Islet precursor cell (in vitro differentiated cells): ENCODE measurements at regions not wholly inside any gene's neighbourhood (a gene's known extent, or its start where the extent isn't known, plus 50 kb on each side); places are given as distances from the start of the nearest gene placed in this dataset.

Experiments
- DNase-seq: peaks from one replicate; pipeline ENCODE4 v3.0.0-alpha.2; 2018

DNA sequence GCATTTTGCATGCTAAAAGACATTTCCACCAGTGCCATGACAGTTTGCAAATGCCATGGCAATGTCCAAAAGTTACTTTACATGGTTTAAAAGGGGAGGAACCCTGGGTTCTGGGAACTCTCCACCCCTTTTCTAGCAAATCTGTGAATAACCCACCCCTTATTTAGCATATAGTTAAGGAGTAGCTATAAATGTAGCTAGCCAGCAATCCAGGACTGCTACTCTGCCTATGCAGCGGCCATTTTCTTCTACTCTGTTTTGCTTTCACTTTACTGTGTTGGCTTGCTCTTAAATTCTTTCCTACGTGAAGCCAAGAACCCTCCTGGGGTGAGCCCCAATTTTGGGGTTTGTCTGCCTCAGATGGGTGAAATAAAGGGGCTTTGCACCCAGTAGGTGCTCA is 141.0 kb downstream of the PTPN11 start:
- no peak for DNase-seq

DNA sequence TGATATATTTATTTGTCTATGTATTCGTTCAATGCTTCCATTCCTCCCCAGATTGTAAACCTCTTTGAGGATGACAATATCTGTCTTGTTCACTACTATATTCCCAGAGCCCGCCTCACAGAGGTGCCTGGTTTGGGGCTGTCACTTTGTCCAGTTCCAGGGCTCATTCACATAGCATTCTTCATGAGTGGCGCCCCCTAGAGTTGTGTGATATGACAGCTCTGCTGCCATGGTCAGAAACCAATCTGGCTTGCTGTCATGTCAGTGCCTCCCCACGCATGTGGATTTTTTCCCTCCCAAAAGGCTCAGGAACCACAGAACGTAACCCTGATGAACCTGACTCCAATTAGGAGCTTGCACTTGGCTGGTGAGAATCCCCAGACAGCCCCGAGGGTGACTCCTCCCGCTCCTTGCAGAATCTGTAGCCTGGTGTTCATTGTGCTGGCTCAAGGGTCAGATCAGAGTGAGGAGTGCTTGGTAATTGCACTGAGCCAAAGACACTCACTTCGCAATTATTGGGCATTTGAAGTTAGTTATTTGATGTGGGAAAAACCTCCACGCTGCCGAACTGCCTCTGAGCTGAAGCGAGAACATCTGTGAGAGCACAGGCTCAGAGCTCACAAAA is 145.5 kb downstream of the PTPN11 start:
- peak; percentile 81 for DNase-seq

DNA sequence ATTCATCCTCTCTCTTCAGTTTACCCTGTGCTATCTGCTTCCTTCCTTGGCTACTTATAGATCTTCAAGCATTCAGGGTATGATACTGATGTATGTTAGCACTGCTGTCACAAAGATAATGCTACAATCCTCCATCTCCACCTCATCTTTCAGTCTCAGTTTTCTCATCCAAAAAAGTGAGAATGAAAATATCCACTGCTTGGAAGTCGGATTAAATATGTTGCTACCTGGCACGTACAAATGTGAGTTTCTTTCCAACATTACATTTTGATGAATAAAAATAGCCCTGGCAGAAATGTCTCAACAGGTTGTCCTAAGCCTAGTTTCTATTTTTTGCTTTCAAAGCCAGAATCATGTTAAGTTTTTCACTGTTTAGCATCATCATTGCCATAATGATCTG is 149.9 kb downstream of the PTPN11 start:
- DNase-seq: no peak

DNA sequence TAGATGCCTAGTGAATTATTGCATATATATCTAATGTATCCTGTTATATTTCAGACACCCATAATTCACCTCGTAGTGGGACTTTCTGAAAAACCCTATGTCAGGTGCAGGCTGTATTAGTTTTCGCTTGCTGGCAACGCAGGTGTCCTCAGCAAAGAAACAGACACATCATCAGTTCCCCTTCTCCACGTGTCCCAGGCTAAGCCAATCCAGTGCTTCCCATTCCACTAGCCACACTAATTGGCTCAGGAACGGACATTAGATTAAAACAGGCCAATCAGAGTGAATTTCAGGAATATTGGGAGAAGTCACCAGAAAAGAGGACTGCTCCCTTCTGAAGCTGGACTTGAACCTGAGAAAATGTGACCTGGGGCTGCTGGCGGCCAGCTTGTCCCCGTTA is 151.3 kb downstream of the PTPN11 start:
- no peak for DNase-seq

DNA sequence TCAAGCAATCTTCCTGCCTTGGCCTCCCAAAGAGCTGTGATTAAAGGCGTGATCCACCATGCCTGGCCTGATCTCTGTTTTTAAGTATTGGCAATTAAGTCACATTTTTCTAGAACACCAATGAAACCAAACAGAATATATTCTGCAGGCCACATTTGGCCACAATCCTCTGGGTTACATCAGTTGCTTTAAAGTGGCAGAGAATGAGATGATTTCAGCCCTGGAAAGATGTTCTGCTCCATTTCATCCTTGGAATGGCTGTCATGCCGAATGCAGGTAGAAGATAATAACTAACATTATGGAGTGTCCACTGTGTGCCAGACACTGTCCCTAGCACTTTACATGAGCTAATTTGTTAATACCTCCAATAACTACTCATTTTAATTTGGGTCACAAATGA is 154.4 kb downstream of the PTPN11 start:
- DNase-seq: no peak

DNA sequence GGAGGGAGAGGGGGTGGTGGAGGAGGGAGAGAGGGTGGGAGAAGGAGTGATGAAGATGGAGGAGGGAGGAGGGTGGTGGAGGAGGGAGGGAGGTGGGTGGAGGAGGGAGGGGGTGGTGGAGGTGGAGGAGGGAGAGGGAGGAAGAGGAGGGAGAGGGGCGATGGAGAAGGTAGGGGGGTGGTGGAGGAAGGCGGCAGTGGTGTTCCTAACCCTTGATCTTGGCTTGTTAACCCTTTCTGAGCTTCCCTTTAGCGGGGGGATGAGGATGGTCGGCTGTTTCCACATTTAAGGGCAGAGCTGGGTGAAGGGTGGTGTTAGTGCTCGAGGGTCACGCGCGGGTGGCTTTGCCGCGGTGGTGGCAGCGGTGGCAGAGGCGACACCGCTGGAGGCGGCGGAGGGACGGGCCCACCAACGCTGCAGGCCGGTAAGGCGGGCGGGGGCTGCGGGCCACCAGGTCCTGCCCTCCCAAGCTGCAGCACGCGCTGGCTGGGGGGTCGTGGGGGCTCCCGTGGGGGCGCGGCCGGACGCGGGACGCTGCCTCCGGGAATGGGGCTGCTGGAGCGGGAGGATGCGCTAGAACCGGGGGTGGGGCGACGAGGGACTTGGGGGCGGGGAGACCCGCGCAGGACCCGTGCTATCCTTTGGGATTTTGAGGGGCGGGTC is 156.3 kb downstream of the PTPN11 start:
- DNase-seq: no peak

DNA sequence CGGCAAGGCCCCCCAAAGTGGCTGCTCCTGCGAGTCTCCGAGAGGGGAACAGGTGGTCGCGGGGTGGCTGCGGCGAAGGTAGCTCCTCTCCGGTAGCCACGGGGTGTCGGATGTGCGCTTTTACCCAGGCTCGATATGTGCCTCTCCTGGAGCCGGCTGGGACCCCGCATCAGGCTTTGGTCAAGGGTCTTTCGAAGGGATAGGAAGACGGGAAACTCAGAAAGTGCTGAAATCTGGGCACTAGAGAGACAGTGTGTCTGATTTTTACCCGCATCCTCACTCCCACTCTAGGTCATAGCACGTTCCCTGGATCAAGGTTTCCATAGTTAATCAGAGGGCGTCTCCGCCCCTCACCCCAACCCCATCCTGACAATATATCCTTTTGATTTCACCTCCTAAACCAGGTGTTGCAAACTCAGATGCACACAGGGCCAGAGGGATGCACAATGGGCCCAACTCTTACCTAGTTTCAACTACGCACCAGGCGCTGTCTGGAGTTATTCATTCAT is 156.9 kb downstream of the PTPN11 start:
- no peak for DNase-seq

DNA sequence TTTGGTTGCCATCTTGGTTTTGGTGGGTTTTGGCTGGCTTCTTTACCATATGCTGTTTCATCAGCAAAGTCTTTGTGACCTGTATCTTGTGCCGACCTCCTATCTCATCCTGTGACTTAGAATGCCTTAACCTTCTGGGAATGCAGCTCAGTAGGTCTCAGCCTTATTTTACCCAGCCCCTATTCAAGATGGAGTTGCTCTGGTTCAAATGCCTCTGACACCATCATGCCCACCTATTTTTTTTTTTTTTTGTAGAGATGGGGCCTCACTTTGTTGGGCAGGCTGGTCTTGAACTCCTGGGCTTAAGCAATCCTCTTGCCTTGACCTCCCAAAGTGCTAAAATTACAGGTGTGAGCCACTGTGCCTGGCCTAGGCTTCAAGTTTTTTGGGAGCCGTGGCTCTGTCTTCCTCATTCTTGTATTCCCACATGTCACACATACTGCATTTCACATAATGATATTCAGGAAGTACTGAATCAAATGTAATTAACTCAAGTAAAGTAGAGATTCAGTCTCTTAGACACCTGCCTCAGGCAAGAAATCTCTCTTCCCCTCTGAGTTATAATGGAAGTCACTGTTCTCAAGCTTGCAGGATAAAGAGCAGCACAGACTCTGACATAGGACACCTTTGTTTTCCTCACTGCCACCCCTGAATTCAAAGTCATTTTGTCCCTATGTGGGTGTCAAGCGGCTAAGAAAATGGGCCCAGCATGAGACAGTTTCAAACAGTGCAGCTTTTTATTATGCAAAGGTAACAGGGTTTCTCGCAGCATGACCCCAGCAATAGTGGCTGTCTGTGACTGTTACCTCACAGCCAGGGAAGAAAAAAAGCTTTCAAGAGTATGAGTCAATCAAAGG is 159.0 kb downstream of the PTPN11 start:
- DNase-seq: peak; percentile 85

DNA sequence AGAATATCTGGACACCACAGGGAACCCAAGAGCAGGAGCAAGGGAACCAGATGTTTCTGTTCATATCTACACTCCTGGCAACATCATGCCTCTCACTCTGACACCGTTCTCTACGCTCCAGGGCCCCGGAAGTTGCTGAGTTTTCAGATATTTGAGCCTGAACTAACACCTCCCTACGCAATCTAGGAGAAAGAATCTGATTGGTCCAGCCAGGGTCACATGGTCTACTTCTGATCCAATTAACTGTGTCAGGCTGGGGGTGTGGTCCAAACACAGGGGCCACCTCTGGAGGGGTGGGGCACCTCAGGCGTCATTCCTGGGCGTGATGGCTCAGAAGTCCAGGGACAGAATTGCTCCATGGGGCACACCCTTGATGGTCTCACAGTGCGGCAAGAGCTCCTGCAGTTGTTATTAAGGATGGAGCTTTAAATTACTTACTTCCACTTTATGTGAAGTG is 165.5 kb downstream of the PTPN11 start:
- DNase-seq: no peak

DNA sequence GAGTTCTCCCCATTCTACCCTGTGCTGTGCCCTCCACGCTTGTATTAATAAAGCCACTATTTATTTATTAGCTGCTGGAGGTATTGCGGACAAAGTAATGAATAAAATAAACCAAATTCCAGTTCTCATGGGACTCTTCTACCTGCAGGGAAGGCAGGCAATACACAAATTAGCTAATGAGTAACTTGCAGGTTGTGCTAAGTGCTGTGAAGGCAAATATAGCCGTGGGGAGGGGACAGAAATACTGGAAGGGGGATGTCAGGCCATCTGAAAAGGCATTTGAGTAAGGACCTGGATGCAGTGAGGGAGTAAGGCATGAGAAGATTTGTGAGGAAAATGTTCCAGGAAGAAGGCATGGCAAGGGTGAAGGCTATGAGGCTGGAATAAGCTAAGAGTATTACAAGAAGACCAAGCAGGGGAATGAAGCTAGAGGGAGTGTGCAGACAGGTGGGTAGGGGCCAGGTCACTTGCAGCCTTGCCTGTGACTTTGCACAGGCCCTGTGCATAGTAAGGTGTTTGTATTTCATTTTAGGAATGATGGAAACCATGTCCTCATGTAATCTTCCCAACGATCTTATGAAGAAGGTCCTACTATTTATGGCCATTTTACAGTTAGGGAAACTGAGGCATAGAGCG is 167.5 kb downstream of the PTPN11 start:
- no peak for DNase-seq

DNA sequence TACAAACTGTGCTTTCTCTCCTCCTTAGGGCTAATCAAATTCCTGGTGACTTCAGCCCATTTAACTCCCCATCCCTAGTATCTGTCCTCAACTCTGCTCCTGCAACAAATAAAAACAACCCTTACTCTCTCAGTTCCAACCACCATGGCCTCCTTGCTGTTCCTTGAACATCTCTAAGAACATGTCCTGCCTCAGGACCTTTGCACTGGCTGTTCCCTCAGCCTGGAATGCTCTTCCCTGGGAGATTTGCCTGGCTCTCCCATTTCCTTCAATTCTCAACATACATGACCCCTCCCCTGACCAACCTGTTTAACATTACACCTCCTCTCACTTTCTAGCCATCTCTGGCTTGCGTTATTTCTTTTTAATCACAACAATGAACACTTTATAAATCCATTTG is 170.5 kb downstream of the PTPN11 start:
- DNase-seq: no peak

DNA sequence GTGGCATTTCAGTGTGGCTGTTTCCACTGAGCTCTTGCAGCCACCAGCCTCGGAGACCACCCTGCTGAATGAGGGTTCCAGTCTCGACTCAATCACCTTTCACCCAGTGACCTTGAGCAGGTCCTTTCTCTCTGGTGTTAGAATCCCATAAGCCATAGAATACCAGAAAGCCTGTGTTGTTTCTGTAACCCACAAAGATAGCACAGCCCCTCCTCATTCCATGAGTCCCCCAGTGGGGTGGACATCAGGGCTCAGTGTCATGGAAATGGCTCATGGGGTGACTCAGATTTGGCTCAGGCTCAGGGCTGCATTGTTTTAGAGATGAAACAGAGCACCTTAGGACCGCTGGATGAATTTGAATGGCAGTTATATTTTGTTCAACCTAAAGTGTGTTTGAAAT is 171.5 kb downstream of the PTPN11 start:
- no peak for DNase-seq

DNA sequence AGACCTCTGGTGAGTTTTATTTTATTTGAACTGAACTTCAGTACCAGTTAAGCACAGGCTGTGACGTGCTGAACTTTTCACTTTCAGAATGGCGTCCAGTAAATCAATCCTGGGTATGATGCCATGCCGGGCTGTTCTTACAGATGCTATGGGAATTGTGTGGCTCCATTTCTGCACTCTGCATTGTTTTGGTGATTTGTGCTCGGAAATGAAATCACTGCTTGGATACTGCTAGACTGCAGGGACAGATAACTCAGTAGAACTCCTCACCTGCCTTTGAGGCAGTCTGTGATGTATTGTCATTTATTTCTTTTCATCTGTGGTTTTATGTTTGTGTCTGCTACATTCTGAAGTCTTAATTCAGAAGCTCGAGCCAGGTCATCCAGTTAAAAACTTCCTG is 172.7 kb downstream of the PTPN11 start:
- no peak for DNase-seq

DNA sequence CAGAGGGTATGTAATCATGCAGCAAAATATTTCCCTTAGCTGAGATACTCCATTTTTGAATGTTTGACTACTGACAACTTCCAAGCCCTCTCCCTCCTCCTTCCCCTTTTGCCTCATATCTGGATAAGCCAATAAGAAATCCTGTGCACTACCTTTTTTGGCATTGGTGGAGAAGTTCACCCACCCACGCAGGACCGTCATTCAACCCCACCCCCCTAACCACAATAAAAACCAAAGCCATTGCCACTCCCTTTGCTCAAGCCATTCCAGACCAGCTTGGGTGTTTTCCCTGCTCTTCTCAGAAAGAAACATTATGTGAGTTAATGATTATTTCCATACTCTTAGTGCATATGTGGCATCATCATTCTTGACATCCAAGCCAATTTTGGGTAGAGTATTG is 176.7 kb downstream of the PTPN11 start:
- no peak for DNase-seq

DNA sequence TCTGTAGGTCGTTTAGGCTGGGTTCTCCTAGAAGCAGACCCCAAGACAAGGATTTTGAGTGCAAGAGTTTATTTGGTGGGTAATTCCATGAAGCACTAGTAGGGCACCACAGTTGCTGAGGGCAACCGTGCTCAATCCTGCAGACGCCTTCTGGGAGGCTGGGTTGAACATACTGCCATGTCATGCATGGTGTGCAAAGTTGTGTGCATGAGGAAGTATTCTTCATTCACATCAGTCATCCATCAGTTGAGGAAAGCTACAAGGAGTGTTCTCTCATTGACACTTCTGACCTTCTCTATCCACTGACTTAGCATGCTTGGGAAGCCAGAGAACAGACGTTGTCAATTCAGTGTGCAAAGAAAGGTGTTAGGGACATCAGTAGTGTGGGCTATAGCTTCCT is 179.2 kb downstream of the PTPN11 start:
- no peak for DNase-seq

DNA sequence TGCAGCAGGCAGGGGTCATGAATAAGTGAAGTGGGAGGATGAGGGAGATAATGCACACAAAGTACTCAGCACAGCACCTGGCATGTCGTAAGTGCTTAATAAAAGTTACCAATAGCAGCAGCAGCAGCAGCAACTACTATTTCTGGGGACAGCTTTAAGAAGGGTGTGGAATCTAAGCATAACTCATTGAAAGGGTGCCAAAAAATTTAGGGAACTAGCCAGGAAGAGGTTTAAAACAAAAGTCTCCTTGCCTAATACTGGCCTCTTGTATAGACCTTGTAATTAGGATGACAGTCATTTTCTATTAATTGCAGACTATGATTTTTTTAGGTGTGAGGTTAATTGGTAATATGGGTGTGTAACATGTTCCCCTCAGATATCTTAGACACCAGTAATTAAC is 179.9 kb downstream of the PTPN11 start:
- DNase-seq: no peak

DNA sequence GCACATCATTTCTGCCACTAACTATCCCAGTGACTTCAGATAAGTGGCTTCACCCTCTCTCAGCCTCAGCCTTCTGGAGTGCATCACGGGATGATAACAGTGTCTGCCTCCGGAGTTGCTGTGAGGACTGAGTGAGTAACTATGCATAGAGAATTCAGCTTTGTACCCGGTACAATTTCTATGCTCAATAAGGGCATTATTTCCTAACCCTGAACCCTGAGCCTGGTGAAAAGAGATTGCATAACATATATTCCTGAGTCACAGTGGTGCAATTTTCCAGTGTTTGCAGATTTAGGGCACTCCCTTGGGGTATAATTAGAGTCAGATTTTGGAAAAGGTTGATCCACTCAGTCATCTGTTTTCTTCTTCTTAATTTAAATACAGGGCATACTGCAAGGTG is 181.1 kb downstream of the PTPN11 start:
- no peak for DNase-seq

DNA sequence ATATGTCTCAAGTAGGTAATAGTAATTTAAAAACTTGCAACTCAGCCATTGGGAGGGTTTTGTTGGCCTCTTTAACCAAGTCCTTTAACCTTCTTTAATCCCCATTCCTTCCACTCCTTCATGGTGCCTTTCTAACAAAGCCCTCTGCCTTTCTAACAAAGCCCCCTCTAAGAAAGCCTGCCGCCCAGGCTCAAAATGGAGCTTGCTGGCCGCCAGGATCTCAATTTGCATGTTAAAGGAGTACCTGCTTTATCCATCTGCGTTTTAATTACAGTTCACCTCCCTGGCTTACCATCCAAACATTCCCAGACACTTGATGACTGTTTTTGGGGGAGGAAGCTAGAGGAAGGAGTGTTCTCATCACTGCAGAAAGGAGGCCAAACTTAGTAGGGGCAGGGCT is 183.4 kb downstream of the PTPN11 start:
- peak; percentile 66 for DNase-seq

DNA sequence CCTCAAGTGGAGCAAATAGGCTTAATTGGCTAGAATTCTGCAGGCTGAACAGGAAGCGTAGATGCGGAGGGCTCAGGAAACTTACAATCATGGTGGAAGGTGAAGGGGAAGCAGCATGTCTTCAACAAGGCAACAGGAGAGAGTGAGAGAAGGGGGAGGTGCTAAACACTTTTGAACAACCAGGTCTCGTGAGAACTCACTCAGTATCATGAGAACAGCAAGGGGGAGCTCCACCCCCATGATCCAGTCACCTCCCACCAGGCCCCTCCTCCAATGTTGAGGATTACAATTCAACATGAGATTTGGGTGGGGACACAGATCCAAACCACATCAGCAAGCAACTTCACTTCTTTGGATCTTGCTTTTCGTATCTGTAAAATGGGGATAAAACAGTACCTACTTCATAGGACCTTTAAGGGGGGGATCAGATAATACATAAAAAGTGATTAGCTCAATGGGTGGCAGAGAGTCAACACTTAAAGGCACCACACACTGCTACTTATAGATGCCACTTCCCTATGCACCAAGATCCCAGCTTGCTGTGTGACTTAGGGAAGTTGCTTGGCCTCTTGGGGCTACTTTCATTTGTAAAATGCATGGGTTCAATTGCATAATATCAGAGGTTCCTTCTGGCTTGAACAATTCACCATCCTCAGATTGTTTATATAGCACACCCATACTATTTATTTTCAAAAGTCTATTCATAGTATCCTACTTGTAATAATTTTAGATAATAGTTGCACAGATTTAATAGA is 184.8 kb upstream of the RPH3A start:
- DNase-seq: no peak

DNA sequence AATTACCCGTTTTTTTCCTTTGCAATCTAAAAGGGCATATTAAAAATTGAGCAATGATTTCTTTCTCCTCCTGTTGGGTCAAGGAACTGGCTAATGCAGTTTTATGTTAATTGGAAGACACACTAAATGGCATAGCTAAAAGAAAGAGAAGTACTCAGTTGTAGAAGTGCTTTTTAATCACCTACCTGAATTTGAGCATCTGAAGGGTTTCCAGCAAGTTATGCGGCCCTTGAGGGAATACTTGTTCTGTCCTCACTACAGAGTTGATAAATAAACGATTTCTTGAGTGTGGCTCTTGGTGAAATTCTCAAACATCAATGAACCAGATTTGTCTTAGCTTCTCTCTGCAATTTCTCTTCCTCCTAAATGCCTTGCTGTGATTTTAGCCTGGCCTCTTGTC is 184.1 kb upstream of the RPH3A start:
- no peak for DNase-seq

DNA sequence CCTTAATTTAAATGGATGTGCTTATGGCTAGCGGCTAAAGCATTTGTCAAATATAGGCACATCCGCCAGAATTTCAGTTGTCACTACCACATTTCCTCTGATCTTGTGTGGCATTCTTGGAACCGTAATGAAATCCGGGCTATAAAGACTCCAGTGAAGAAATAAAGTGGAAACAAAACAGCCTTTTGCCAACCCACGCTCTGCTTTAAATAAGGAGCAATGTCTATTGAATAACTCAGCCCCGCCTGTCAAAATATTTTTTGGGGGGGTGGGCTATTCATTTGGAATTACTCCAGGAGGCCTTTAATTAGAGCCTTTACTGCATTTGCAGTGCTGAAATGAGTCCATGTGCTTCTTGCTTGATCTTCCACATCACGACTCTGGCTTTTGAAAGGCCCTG is 179.6 kb upstream of the RPH3A start:
- DNase-seq: no peak

DNA sequence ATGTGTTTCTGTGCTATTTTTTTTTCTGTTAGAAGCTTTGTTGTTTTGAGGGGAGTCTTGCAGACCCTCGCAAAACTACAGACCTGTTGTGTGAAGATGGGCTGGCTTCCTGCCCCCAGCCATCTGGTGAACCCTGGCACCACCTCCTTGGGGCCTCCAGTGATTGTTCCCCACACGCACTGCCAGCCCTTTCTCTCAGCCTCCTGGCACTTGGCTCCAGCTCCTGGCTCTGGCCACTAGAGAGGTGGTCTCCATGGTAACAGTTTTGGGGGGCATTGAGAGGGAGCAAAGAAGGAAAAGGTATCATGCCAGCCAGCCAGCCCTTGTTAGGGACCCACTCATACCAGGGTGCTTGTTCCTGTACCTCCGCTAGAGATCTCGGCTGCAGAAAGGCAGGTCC is 176.4 kb upstream of the RPH3A start:
- DNase-seq: no peak
